HCEC 1CT (cell line): ENCODE measurements at regions not wholly inside any gene's neighbourhood (a gene's known extent, or its start where the extent isn't known, plus 50 kb on each side); places are given as distances from the start of the nearest gene placed in this dataset.

Experiments
- DNase-seq: peaks from one replicate; pipeline ENCODE4 v3.0.0-alpha.2; 2017

GRCh38 chr1:61520401-61520800 lies 204.5 kb downstream of the TM2D1 start:
- DNase-seq = no peak

GRCh38 chr1:61519631-61520030 lies 205.3 kb downstream of the TM2D1 start:
- DNase-seq = no peak

GRCh38 chr1:61518670-61519400 lies 206.1 kb downstream of the TM2D1 start:
- no peak for DNase-seq

GRCh38 chr1:61517345-61517744 lies 207.6 kb downstream of the TM2D1 start:
- DNase-seq = no peak

- no peak for DNase-seq
These were observed 209.8 kb downstream of the TM2D1 start for GRCh38 chr1:61515096-61515495.
